Anterior cingulate cortex (tissue), 58 donors: ENCODE measurements at regions not wholly inside any gene's neighbourhood (a gene's known extent, or its start where the extent isn't known, plus 50 kb on each side); places are given as distances from the start of the nearest gene placed in this dataset.

ENCODE experiments used
- DNase-seq, 58 donors: peaks; one replicate each; lab custom pipeline; 2025; lab: John Stamatoyannopoulos, UW

DNA sequence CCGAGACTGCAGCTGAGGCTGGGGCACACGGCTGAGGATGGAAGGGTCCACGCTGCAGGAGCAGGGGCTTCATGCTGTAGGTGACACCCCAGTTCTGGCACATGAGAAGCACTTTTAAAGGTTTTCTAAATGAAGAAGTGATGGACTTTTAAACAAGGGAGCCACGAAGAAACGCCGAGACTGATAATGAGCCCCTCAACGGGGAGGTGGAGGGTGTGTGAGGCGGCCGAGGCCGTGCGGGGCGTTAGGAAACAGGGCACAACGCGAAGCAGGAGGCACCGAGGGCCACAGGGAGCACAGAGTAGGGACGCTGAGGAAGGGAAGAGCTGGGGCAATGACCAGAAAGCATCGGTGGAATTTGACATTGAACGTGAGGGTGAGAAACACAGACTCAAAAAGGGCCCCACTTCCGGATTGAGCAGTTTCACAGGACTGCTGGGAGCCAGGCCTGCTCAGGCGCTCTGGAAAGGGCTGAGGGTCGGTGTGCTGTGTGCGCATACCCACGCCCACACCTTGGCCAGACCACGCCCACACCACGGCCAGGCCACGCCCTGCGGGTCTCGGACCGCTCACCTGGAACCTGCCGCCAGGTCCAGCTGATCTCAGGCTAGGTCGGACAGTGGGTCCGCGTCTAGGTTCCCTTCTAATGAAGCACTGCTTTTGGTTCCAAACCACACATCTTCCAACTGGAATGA, 115.7 kb downstream of the GYPC start:
- no peak for DNase-seq

DNA sequence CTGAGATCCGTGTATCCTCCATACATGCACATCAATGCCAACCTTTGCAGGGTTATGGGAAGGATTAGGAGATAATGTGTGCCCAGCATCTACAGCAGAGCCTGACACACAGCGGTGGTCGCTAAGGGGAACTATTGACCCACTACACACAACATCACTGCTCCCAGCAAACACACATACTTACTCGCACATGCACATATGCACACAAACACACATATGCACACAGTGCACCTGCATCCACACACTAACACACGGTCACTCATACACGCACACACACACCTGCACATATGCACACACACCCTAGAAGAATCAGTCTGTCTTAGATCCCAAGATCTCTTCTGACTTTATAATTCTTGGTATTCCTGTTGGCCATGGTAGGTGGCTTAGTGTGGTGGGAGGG, 118.3 kb downstream of the GYPC start:
- no peak for DNase-seq

DNA sequence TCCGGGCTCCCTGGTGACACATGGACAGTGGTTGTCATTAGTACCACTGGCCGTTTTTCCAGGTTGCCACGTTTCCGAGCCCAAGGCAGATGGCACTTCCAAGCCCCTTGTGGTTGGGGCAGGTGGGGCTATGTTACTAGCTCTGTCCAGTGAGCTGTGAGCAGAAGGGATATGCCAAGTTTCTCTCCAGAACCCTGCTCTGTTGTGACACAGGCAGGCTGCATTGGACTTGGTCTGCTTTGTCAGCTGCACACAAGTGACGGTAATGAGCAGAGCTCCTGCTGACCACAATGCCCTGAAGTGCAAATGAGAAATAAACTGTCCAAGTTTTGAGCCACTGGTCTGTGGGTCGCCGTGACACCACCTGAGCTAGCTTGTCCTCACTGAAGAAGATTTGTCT, 118.8 kb downstream of the GYPC start:
- DNase-seq: no peak

DNA sequence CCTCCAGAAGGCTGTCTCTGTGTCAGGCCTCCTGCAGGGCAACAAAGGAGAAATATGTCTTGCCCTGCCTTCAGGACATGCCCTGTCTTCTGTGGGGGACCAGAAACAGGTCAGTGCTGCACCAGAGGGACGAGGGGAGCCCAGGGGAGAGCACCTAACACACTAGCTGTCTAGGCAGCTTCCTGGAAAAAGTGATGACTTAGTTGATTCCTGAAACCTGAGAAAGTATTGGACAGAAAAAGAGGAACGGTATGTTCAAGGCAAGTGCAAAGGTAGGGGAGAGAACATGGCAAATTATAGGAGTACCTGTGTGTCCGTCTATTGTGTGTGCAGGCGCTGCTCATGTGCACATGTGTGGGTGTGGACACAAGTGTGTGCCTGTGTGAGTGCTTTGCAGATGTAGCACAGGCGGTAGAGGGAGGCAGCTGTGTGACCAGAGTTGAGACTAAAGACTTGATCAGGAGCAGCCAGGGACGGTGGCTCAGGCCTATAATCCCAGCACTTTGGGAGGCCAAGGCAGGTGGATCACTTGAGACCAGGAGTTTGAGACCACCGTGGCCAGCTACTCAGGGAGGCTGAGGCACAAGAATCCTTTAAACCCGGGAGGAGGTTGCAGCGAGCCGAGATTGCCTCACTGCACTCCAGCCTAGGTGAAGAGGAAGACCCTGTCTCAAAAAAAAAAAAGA, 119.5 kb downstream of the GYPC start:
- no peak for DNase-seq

DNA sequence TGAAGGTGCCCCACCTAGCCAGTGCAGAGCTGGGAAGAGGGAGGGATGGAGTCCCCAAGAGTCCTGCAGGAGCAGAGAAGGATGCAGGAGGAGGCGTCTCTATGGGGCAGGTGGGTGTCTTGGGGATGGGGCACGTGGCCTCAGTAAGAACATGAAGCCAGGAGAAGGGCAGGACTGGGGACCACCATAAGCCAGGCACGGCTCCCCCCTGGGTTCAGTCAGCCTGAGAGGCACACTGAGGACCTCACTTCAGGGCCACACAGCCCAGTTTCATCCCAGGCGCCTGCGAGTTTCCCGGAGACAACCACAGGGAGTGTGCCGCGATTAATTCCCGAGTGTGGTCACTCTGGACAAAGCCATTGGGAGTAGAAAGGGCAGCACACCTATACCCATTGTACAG, 120.3 kb downstream of the GYPC start:
- DNase-seq: no peak

DNA sequence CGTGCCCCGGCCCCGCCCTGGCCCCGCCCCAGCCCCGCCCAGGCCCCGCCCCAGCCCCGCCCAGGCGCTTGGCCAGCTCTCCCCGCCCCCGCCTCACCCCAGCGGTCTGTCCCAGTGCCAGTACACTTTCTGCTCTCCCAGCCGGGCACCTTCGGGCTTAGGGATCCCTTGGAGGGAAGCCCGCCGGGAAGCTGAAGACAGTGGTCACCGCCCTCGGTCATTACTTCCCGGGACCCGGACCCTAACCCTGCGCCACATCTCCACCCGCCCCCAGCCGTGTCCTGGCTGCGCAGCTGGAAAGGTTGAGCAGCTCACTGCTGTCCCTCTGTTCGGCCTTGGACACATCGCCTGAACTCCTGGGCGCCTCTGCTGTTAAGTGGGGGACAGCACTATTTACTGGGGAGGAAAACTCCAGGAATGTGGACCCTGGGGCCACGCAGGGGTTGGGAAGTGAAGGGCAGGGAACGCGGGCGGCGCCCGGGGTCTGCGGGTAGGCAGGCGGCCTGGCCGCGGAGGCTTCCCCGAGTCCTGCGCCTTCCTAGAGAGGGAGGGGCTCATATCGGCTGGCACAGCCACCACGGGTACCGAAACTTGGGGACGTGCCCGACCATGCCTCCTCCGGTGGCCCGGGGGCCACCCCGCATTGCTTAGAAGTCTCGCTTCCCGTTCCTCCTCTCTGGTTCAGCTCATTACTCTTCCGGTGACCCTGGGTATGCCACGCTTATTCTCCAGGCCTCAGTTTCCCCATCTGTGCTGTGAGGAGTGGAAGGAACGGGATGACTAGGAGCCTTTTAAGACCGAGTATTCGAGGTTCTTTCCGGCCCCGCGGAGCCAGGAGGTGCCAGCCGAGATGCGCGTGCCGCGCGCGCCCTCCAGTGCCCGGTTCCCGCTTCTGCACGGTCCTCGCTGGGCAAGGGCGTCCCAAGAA, 121.0 kb downstream of the GYPC start:
- peak in 56 of 58 donors; percentile 8 to 88 (median 69) for DNase-seq

DNA sequence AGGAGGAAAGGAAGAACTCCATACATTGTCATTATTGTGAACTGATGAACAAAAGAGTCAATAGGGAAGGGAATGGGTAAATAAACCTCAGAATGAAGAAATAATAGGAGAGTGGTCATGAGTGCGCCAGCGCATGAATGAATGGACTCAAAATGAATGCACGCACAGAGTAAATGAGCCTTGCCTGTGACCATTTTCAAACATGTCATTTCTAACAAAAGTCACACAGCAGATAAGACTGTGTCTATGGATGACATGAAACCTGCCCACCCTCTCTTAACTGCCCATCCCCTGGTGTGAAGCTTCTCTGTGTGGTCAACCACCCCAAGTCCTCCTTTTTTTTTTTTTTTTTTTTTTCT, 121.1 kb upstream of the TEX51 start:
- no peak for DNase-seq

DNA sequence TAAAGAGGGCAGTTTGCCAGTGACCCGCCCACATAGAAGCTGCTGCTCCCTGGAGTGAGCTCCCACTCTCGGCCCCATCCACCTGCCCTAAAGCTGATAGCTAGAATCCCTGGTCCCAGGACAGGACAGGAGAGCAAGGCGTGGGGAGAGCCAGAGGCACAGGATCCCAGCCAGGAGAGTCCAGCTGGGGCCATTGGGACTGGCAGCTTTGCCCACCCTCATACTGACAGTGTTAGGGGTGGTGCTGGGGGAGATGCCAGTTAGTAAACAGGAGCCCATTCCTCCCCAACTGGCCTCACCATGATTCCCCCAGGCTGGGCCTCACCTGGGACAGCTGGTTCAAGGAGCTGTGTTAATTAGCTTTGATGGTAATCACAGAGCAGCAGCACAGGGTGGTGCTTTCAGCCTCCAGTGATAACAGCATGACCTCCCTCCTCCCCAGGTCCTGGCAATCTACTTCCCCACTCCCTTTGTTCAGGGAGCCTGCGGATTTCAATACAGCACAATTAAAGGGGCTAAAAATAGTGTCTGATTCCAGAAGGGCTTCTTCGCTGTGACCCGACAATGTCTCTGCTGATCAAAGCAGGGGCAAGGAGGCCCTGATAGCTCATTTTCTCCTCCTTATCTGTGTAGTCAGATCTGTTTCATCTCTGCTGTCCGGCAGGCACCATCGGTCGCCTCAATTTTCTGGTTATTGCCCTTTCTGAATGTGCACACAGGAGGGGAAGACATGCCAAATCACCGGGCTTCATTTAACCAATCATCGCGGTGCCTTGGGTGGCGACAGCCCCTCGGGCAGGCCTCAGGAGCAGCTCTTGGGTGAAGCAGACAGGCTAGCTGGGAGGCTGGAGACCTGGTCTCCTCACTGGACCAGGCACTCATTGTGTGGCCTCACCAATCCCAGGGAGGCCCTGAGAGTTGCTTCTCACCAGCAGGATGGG, 119.9 kb upstream of the TEX51 start:
- no peak for DNase-seq

DNA sequence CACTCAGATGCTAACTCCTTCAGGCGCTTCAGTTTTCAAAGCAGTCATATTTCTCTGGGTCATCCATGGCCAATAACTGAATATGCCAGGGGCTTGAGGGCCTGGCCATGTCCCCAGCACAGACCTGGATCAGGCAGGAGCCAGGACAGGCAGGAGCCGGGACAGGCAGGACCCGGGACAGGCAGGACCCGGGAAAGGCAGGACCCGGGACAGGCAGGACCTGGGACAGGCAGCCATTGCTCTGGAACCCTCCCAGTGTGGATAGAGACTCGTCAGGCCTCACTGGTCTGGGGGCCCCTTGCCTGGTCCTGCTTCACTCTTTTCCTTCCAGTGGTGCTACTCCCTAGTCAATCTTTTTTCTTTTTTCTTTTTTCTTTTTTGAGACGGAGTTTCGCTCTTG, 117.5 kb upstream of the TEX51 start:
- no peak for DNase-seq

DNA sequence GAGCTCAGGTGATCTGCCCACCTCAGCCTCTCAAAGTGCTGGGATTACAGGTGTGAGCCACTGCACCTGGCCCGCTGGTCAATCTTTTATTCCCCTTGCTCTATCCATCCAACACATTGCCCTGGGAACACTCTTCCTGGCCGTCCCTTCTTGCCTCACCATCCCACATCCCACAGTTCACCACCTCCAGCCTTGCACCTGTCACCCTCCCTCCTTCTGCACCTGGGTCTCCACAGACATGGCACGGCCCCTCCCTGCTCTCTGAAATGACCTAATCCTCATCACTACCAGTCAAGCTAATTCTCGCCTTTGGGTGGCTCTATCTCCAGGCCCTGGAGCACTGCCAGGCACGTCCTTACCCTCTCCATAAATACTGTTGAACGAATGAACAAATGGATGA, 116.9 kb upstream of the TEX51 start:
- DNase-seq: no peak

DNA sequence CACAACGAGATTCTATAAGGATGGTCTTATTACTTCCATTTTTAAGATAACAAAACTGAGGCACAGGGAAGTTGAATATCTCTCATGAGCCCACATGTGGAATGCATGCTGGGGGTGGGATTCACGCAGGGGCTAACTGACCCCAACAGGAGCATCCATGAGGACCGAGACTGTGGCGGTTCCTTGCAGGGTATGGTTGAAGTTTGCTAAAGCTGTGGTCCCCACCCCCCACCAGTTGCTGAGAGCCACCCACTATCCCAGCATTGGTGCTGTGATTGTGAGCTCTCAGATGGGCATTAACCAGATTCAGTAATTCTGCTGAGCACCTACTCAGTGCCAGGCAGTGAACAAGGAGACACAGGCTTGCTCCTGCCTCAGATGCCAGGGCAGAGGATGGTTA, 116.0 kb upstream of the TEX51 start:
- no peak for DNase-seq

DNA sequence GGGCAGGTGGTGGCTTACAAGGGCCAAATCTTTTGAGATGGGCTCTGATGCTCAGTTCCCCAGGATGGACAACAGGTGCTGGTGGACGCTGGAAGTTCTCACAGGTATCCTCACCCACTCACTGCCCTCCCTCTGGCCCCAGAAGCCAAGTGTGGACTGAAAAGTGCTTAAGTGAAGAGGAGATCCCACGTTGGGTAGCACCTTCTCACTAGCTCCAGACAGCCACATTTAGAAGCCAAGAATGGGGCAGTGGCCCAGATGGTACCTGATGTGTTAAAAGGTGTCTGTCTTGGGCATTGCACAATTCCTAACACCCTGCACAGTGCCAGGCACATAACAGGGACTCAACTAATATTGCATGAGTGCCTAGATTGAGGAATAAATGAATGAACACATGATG, 115.3 kb upstream of the TEX51 start:
- no peak for DNase-seq

DNA sequence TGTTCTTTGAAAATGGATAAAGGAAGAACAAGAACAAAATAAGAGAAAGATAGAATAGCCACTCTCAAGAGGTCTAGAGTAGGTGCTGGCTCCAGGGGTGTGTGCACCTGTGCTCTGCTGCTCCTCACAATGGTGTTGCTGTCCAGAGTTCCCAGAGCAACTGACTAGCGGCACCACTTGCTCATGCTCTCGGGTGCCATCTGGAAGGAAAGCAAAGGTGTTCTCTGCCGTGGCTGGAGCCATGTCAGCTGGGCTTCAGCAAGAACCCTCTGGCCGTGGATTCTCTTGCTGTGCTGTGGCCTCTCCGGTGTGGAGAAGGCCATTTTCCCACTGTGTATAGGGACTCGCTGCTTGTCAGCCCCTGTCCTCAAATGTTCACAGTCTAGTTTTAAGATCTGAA, 114.6 kb upstream of the TEX51 start:
- no peak for DNase-seq

DNA sequence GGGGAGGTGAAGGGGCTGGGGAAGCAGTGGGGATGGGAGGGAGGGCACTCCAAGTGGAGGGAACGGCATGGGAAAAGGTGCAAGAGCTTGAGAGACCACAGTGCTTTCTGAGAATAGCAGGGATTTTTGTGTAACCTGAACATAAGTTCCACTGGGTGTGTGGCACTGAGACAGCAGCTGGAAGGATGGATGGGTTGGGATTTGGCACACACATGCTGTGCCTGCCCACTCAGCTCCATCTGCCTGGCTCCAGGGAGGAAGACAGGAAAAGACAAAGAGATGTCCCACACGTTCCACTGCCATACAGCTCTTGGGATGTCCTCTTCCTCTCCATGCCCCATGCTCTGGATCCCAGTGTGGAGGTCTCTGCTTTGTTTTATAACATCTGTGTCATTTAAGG, 114.1 kb upstream of the TEX51 start:
- peak in 24 of 58 donors; percentile 11 to 74 (median 34) for DNase-seq

DNA sequence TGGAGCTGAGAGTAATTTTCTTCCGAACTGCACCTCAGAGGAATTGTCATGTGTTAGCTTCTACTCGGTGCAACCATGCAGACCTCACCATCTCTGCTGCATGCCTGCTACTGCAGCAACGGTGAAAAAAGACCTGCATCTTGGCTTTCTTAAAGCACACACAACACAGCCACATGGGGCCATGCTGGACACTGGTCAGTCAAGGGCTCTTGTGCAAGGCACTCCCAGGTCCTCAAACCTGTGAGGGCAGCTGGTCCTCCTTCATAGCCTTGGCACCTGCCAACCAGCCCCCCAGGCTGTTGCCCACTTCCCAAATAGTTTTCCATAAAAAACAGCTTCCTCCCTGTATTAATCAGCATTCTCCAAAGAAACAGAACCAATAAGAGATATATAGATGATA, 113.5 kb upstream of the TEX51 start:
- DNase-seq: no peak

DNA sequence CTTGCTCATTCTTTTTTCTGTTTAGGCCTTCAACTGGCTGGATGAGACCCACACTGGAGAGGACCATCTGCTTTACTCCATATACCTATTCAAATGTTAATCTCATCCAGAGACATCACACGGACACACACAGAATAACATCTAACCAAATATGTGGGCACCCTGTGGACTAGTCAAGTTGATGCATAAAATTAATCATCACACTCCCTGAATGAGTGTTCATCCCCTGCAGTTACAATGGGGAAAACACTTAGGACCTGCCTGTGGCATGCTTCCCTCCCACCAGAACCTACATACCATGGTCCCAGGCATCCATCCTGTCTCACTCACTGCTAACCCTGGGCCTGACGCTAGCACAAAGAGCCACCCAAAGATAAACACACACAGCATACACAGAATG, 112.8 kb upstream of the TEX51 start:
- DNase-seq: no peak

DNA sequence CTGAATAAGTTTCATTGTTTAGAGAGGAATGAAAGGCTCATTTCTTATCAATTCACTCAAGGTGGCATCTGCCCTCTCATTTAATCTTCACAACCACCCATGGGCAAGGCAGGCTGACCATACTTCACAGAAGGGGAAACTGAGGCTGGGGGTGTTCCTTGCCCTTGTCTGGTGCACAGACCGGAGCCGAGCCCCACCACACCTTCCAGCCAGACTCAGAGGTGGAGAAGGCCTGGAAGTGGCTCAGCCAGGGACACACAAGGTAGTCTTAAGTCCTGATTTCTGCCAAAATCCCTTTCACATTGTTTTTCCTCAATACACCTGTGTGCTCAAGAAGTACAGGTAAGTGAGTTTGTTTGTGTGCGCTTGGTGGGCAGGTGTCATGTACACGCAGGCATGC, 111.9 kb upstream of the TEX51 start:
- DNase-seq: no peak

DNA sequence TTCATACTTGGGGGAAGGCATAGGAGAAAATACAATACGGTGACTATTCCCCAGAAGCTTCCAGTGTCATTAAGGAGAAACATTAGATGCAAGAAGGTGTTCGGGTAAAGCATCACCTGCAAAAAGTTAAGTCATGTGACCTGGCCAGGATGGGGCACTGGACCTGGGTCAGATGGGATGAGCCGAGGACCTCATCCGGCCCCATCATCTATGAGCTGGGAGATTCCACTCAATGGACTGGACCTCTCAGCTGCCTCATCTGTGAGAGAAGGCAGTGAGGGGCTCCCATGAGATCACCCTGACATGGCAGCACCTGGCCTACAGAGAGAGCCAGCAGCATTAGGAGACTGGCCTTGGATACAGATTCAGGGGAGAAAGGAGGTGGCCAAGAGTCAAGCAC, 111.4 kb upstream of the TEX51 start:
- no peak for DNase-seq

DNA sequence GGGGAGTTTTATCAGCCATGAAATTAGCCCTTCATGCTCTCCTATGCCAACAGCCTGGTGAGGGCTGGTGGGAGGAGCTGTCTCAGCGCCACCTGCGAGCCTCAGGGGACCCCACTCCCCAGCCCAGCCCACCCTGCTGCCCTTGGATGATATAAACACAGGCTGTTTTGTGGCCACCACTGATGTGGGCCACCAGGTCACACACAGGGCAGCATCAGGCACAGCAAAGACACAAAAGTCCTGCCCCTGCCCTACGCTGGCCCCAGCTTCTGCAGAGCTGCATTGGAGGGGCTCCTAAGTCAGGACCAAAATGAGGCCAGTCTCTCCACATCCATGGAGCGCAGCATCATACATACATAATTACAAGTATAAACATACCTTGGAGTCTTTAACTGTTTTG, 110.6 kb upstream of the TEX51 start:
- DNase-seq: no peak

DNA sequence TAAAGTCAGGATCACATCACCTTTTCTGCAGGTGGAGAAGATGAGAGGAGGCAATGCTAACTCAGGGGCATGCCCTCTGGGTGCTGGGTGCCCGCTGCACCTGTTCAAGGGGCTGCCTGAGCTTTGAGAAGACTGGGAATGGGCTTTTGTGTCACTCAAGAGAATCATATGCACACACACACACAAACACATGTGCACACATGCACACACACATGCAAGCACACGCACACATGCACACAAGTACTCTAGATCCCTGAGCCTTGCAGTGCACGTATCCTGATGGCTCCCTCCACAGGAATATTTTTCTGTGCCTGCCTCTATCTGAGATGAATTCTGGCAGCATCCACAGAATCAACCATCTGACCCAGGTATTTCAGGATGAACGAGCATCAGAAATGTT, 110.0 kb upstream of the TEX51 start:
- DNase-seq: no peak
